H54 (cell line): ENCODE measurements at regions not wholly inside any gene's neighbourhood (a gene's known extent, or its start where the extent isn't known, plus 50 kb on each side); places are given as distances from the start of the nearest gene placed in this dataset.

Experiments used
- DNase-seq: peaks from one replicate; pipeline ENCODE4 v3.0.0; 2011; ENCODE audit warnings: low spot score, mixed read lengths; ENCODE audit not compliant: insufficient read length
- FAIRE-seq: peaks from 3 replicates; lab custom pipeline; 2011; peaks lifted over from hg19 to GRCh38; lab: Jason Lieb, UNC
- POLR2A ChIP-seq: IDR thresholded peaks from 2 replicates; pipeline ENCODE4 v1.6.1; 2011; ENCODE audit warnings: low read depth, mild to moderate bottlenecking, low read length

GRCh38 chr11:92332986-92333385 lies 108.4 kb downstream of the FAT3 start:
- FAIRE-seq (no peak), DNase-seq (no peak)
- TF ChIP-seq POLR2A = no peak

GRCh38 chr11:92340839-92341238 lies 116.2 kb downstream of the FAT3 start:
- peak; percentile 2 for DNase-seq
- FAIRE-seq = no peak
- no peak for TF ChIP-seq POLR2A

GRCh38 chr11:92342034-92342720 lies 117.6 kb downstream of the FAT3 start:
- DNase-seq = no peak
- no peak for FAIRE-seq
- TF ChIP-seq POLR2A = no peak

GRCh38 chr11:92342886-92343285 lies 118.3 kb downstream of the FAT3 start:
- FAIRE-seq = no peak
- DNase-seq = no peak
- TF ChIP-seq POLR2A = no peak

- no peak for DNase-seq
- no peak for FAIRE-seq
- no peak for TF ChIP-seq POLR2A
Observed at GRCh38 chr11:92346220-92346619, 121.6 kb downstream of the FAT3 start.

GRCh38 chr11:92347454-92347853 lies 122.8 kb downstream of the FAT3 start:
- DNase-seq (no peak), FAIRE-seq (no peak)
- TF ChIP-seq POLR2A = no peak

GRCh38 chr11:92349486-92350156 lies 125.0 kb downstream of the FAT3 start:
- FAIRE-seq (no peak), DNase-seq (no peak)
- TF ChIP-seq POLR2A = no peak

- no peak for TF ChIP-seq POLR2A
- DNase-seq (no peak), FAIRE-seq (no peak)
Observed at GRCh38 chr11:92357344-92357743, 132.7 kb downstream of the FAT3 start.

GRCh38 chr11:92357841-92358240 lies 133.2 kb downstream of the FAT3 start:
- no peak for DNase-seq
- FAIRE-seq = no peak
- TF ChIP-seq POLR2A = no peak

- DNase-seq (no peak), FAIRE-seq (no peak)
- TF ChIP-seq POLR2A = no peak
Observed at GRCh38 chr11:92361551-92361950, 136.9 kb downstream of the FAT3 start.

- DNase-seq (no peak), FAIRE-seq (no peak)
- TF ChIP-seq POLR2A = no peak
Observed at GRCh38 chr11:92362989-92363388, 138.4 kb downstream of the FAT3 start.

GRCh38 chr11:92364177-92364576 lies 139.6 kb downstream of the FAT3 start:
- TF ChIP-seq POLR2A = no peak
- no peak for DNase-seq

GRCh38 chr11:92376146-92376599 lies 151.6 kb downstream of the FAT3 start:
- DNase-seq (no peak), FAIRE-seq (no peak)
- no peak for TF ChIP-seq POLR2A

More at GRCh38 chr11:92364177-92364576, 139.6 kb downstream of the FAT3 start:
- FAIRE-seq = no peak

- FAIRE-seq = no peak
- TF ChIP-seq POLR2A = no peak
Observed at GRCh38 chr11:92376680-92377079, 152.1 kb downstream of the FAT3 start.

GRCh38 chr11:92380882-92381281 lies 156.3 kb downstream of the FAT3 start:
- no peak for TF ChIP-seq POLR2A
- FAIRE-seq = no peak
- DNase-seq = no peak

More at GRCh38 chr11:92376680-92377079, 152.1 kb downstream of the FAT3 start:
- DNase-seq = no peak
